Natural killer cell (primary cell): ENCODE measurements at regions not wholly inside any gene's neighbourhood (a gene's known extent, or its start where the extent isn't known, plus 50 kb on each side); places are given as distances from the start of the nearest gene placed in this dataset.

Experiments
- ATAC-seq, 3 donors: fragments of 150-1000 bp in 2 of 3; fragments of 200-7000 bp in 1 of 3; cut with Tn5 transposase; 1 replicate in 1 of 3; 2 replicates in 2 of 3; pipeline ENCODE4 v1.10.0; 2021; ENCODE audit warnings: mild to moderate bottlenecking in 2 of 3, moderate library complexity in 2 of 3
- DNase-seq, 2 donors: peaks; one replicate each; pipeline versions ENCODE4 v3.0.0 to v3.0.0-alpha.2; 2013 to 2021; ENCODE audit warnings: mixed read lengths in 1 of 2
- H3K27ac ChIP-seq: one replicate; pipeline ENCODE4 v1.5.1; 2013; ENCODE audit warnings: mild to moderate bottlenecking, low read length
- H3K27me3 ChIP-seq: one replicate; pipeline ENCODE4 v1.6.1; 2013; ENCODE audit warnings: low read length; ENCODE audit not compliant: control insufficient read depth, insufficient read depth
- H3K36me3 ChIP-seq: one replicate; pipeline ENCODE4 v1.6.1; 2013; ENCODE audit warnings: low read length; ENCODE audit not compliant: control insufficient read depth, insufficient read depth
- H3K4me1 ChIP-seq: one replicate; pipeline ENCODE4 v1.6.1; 2013; ENCODE audit warnings: low read length; ENCODE audit not compliant: control insufficient read depth, insufficient read depth
- H3K4me3 ChIP-seq: one replicate; pipeline ENCODE4 v1.5.1; 2013; ENCODE audit warnings: low read length
- H3K9me3 ChIP-seq: one replicate; pipeline ENCODE4 v1.6.1; 2013; ENCODE audit warnings: low read length; ENCODE audit not compliant: control insufficient read depth, insufficient read depth
- H3K27ac Mint-ChIP-seq, 2 donors: one replicate each; pipeline ENCODE4 v1.8.0; 2022; ENCODE audit warnings: mild to moderate bottlenecking in 2 of 2, mixed read lengths in 2 of 2, moderate library complexity in 1 of 2
- H3K27me3 Mint-ChIP-seq, 2 donors: one replicate each; pipeline ENCODE4 v1.8.0; 2022; ENCODE audit warnings: low read depth in 2 of 2, mixed read lengths in 2 of 2
- H3K36me3 Mint-ChIP-seq: one replicate; pipeline ENCODE4 v1.8.0; 2022; ENCODE audit warnings: mixed read lengths
- H3K4me1 Mint-ChIP-seq, 2 donors: one replicate each; pipeline ENCODE4 v1.8.0; 2022; ENCODE audit warnings: mixed read lengths in 2 of 2
- H3K4me3 Mint-ChIP-seq: one replicate; pipeline ENCODE4 v1.8.0; 2022; ENCODE audit warnings: mild to moderate bottlenecking, moderate library complexity, mixed read lengths
- H3K9me3 Mint-ChIP-seq, 2 donors: one replicate each; pipeline ENCODE4 v1.8.0; 2022; ENCODE audit warnings: mixed read lengths in 2 of 2
- CTCF ChIP-seq: fragments of 200-600 bp; IDR thresholded peaks from one replicate; pipeline ENCODE4 v1.8.0; 2022; ENCODE audit warnings: antibody characterized with exemption
- WGBS: methylation state at CpG from one replicate; pipeline ENCODE4 v1.1.7; 2013; ENCODE audit warnings: missing lambda C conversion rate; ENCODE audit not compliant: insufficient coverage; 5-methylcytosine and 5-hydroxymethylcytosine counted together
- intact Hi-C: fragments of 100-400 bp; cut with micrococcal nuclease; formaldehyde crosslinking; loops from one replicate; pipeline ENCODE4 v1.14.2; 2022

DNA sequence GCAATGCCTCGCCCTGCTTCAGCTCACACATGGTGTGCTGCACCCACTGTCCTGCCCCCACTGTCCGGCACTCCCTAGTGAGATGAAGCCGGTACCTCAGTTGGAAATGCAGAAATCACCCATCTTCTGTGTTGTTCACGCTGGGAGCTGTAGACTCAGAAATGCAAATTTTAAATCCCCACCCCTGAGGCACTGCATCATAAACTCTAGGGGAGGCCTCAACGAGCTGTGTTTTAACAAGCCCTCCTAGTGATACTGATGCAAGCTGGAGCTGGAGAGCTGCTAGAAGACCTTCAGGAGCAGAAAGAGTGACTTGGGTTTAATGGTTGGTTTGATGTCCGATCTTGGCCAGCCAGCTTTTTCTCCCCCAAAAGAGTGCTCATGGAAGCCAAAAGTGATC, 146.0 kb upstream of the MAST4 start:
- no peak for ATAC-seq
- no peak for DNase-seq
- no peak overlapping the region for H3K4me3 ChIP-seq
- Mint-ChIP-seq H3K36me3 (no peaks in the 10 kb centered on the region), H3K4me1 (no peaks in the 10 kb centered on the region), H3K27ac (no peak overlapping the region), H3K4me3 (no peak overlapping the region), H3K9me3 (peaks cover 7% of the 10 kb centered on the region in 2 donors), H3K27me3 (peaks cover 0 to 2% of the 10 kb centered on the region in 2 donors)
- 86% methylated on average over 6 of the region's 6 CpGs for WGBS
- no peaks in the 10 kb centered on the region for H3K9me3 ChIP-seq
- H3K4me1 ChIP-seq = no peaks in the 10 kb centered on the region
- no peak for TF ChIP-seq CTCF
- H3K27me3 ChIP-seq = no peaks in the 10 kb centered on the region
- H3K36me3 ChIP-seq = no peaks in the 10 kb centered on the region
- intact Hi-C loops = no loop called here
- no peak overlapping the region for H3K27ac ChIP-seq

DNA sequence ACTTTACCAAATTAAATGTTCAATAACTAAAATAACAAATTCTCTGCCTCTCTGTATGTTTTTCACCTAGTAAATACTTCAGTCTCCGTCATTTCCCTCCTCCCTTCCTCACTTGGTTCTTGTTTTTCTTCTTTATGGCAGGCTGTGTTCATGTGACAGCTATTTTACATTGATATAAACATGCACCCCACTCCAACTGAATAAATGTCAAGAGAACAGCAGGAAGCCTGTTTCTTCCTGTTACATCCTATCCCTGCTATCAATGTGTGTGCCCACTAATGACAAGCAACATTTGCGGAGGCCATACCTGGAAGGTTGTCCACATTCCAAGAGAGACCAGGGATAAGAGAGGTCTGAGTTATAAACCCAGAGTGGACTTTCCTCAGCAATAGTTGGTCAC, 145.2 kb upstream of the MAST4 start:
- no peak for TF ChIP-seq CTCF
- Histone ChIP-seq H3K4me1 (no peaks in the 10 kb centered on the region), H3K27ac (no peak overlapping the region), H3K27me3 (no peaks in the 10 kb centered on the region), H3K4me3 (no peak overlapping the region), H3K36me3 (no peaks in the 10 kb centered on the region), H3K9me3 (no peaks in the 10 kb centered on the region)
- H3K27me3 Mint-ChIP-seq = peaks cover 0 to 2% of the 10 kb centered on the region in 2 donors
- no peak overlapping the region for H3K4me3 Mint-ChIP-seq
- no peak for DNase-seq
- 78% methylated on average over 2 of the region's 2 CpGs for WGBS
- H3K36me3 Mint-ChIP-seq = no peaks in the 10 kb centered on the region
- peaks cover 8 to 9% of the 10 kb centered on the region in 2 donors for H3K9me3 Mint-ChIP-seq
- H3K27ac Mint-ChIP-seq = no peak overlapping the region
- intact Hi-C loops = no loop called here
- no peak for ATAC-seq
- no peaks in the 10 kb centered on the region for H3K4me1 Mint-ChIP-seq

- ATAC-seq = no peak
- no peak for TF ChIP-seq CTCF
- Mint-ChIP-seq H3K4me3 (no peak overlapping the region), H3K27me3 (peaks cover 0 to 2% of the 10 kb centered on the region in 2 donors), H3K9me3 (peaks cover 7 to 8% of the 10 kb centered on the region in 2 donors), H3K36me3 (no peaks in the 10 kb centered on the region), H3K27ac (no peak overlapping the region), H3K4me1 (no peaks in the 10 kb centered on the region)
- 57% methylated on average over 1 of the region's 1 CpG for WGBS
- intact Hi-C loops = no loop called here
- Histone ChIP-seq H3K36me3 (no peaks in the 10 kb centered on the region), H3K27me3 (no peaks in the 10 kb centered on the region), H3K4me3 (no peak overlapping the region), H3K27ac (no peak overlapping the region), H3K9me3 (no peaks in the 10 kb centered on the region), H3K4me1 (no peaks in the 10 kb centered on the region)
- no peak for DNase-seq
Observed at GRCh38 chr5:66452109-66452508, 144.1 kb upstream of the MAST4 start.
